Stomach (tissue), 8 donors: ENCODE measurements at regions not wholly inside any gene's neighbourhood (a gene's known extent, or its start where the extent isn't known, plus 50 kb on each side); places are given as distances from the start of the nearest gene placed in this dataset.

Experiments
- DNase-seq, 2 donors: peaks; one replicate each; pipeline versions ENCODE4 v3.0.0 to v3.0.0-alpha.2; 2013 to 2019
- H3K27ac ChIP-seq, 5 donors: fragments of 200-600 bp in 4 of 5; sonication (generic) in 4 of 5; one replicate each; pipeline ENCODE4 v1.5.1; 2013 to 2019; ENCODE audit warnings: mild to moderate bottlenecking in 1 of 5, moderate library complexity in 1 of 5
- H3K27me3 ChIP-seq, 3 donors: fragments of 200-600 bp; sonication (generic); one replicate each; pipeline ENCODE4 v1.5.1; 2017 to 2019; ENCODE audit warnings: mixed run types in 1 of 3
- H3K36me3 ChIP-seq, 4 donors: fragments of 200-600 bp; sonication (generic); 1 replicate in 3 of 4; 2 replicates in 1 of 4; pipeline ENCODE4 v1.5.1; 2016 to 2019
- H3K4me1 ChIP-seq, 4 donors: fragments of 200-600 bp; sonication (generic); one replicate each; pipeline ENCODE4 v1.5.1; 2016 to 2019
- H3K4me3 ChIP-seq, 4 donors: fragments of 200-600 bp; sonication (generic) in 3 of 4; one replicate each; pipeline ENCODE4 v1.5.1; 2016 to 2019; ENCODE audit warnings: mild to moderate bottlenecking in 1 of 4
- H3K9me3 ChIP-seq, 4 donors: fragments of 200-600 bp; sonication (generic); one replicate each; pipeline ENCODE4 v1.5.1; 2016 to 2019
- CTCF ChIP-seq, 7 experiments: fragments of 450-650 bp in 4 of 7; fragments of 200-600 bp in 3 of 7; sonication (generic) in 3 of 7; IDR thresholded peaks; one replicate each; pipeline ENCODE4 v1.5.1; 2016 to 2019; ENCODE audit warnings: antibody characterized with exemption in 7 of 7, control low read depth in 2 of 7, mild to moderate bottlenecking in 1 of 7
- EP300 ChIP-seq: sonication (generic); formaldehyde crosslinking; IDR thresholded peaks from one replicate; pipeline ENCODE4 v1.6.1; 2017; ENCODE audit warnings: antibody characterized with exemption
- POLR2A ChIP-seq, 4 donors: fragments of 450-650 bp; IDR thresholded peaks; one replicate each; pipeline ENCODE4 v1.6.1; 2016; ENCODE audit warnings: antibody characterized with exemption in 4 of 4, control low read depth in 2 of 4, mild to moderate bottlenecking in 1 of 4, moderate library complexity in 1 of 4
- POLR2AphosphoS5 ChIP-seq, 3 donors: sonication (generic); formaldehyde crosslinking; IDR thresholded peaks; one replicate each; pipeline ENCODE4 v1.6.1; 2016; ENCODE audit warnings: antibody characterized with exemption in 3 of 3
- WGBS, 5 donors: extraction: QIAGEN DNeasy Blood & Tissue Kit in 3 of 5; methylation state at CpG; one replicate each; pipeline versions ENCODE4 v1.1.5 to v1.1.7; 2013 to 2018; 5-methylcytosine and 5-hydroxymethylcytosine counted together
- intact Hi-C: fragments of 100-400 bp; cut with DNase I; formaldehyde crosslinking; loops from one replicate; pipeline ENCODE4 v1.15.1; 2023; ENCODE audit warnings: low total_unique reads
- donor health status: healthy with polysubstance abuse.
- donor health status: Bipolar disorder and iron deficiency.
- donor health status: healthy.

- DNase-seq, result no peak
- no peak for TF ChIP-seq CTCF (IDR thresholded peaks at IDR 0.05)
- no peak for TF ChIP-seq POLR2AphosphoS5 (IDR thresholded peaks at IDR 0.05)
- no peak for TF ChIP-seq EP300
- TF ChIP-seq POLR2A (IDR thresholded peaks at IDR 0.05), result no peak
- Histone ChIP-seq H3K4me1 (no peaks in the 10 kb centered on the region), H3K27ac (no peak overlapping the region), H3K4me3 (no peak overlapping the region), H3K27me3 (peaks cover 0 to 13% (median 0%) of the 10 kb centered on the region in 3 donors), H3K9me3 (peaks cover 12 to 29% (median 25%) of the 10 kb centered on the region in 4 donors), H3K36me3 (no peaks in the 10 kb centered on the region)
- intact Hi-C loops, result no loop called here
- 64 to 82% (median 70%) methylated on average over 17 of the region's 17 CpGs for WGBS, 5 donors
These were observed 192.5 kb upstream of the PPP2R2D start for GRCh38 chr10:131708225-131708880.

- no peaks in the 10 kb centered on the region for H3K36me3 ChIP-seq
- TF ChIP-seq CTCF (IDR thresholded peaks at IDR 0.05) (no peak), POLR2AphosphoS5 (IDR thresholded peaks at IDR 0.05) (no peak), EP300 (no peak), POLR2A (IDR thresholded peaks at IDR 0.05) (no peak)
- intact Hi-C loops, result no loop called here
- no peak for DNase-seq
- peaks cover 12 to 27% (median 24%) of the 10 kb centered on the region in 4 donors for H3K9me3 ChIP-seq
- WGBS, 5 donors, result 47 to 63% (median 61%) methylated on average over 11 to 17 of the region's 17 CpGs
- H3K4me3 ChIP-seq, result no peak overlapping the region
- H3K27me3 ChIP-seq, result peaks cover 0 to 4% (median 0%) of the 10 kb centered on the region in 3 donors
- no peak overlapping the region for H3K27ac ChIP-seq
- no peaks in the 10 kb centered on the region for H3K4me1 ChIP-seq
These were observed 190.5 kb upstream of the PPP2R2D start for GRCh38 chr10:131710142-131710861.

- Histone ChIP-seq H3K4me1 (peaks cover 0 to 12% (median 10%) of the 10 kb centered on the region in 4 donors), H3K4me3 (no peak overlapping the region), H3K27me3 (peaks cover 0 to 22% (median 0%) of the 10 kb centered on the region in 3 donors), H3K9me3 (peaks cover 0 to 4% (median 0%) of the 10 kb centered on the region in 4 donors), H3K27ac (no peak overlapping the region), H3K36me3 (no peaks in the 10 kb centered on the region)
- 87 to 98% (median 91%) methylated on average over 5 of the region's 5 CpGs for WGBS, 5 donors
- TF ChIP-seq CTCF (IDR thresholded peaks at IDR 0.05) (no peak), POLR2AphosphoS5 (IDR thresholded peaks at IDR 0.05) (no peak), POLR2A (IDR thresholded peaks at IDR 0.05) (no peak), EP300 (no peak)
- intact Hi-C loops, result no loop called here
- DNase-seq, result peak in 1 of 2 donors; percentile 0
These were observed 178.7 kb upstream of the PPP2R2D start for GRCh38 chr10:131722121-131722520.

DNA sequence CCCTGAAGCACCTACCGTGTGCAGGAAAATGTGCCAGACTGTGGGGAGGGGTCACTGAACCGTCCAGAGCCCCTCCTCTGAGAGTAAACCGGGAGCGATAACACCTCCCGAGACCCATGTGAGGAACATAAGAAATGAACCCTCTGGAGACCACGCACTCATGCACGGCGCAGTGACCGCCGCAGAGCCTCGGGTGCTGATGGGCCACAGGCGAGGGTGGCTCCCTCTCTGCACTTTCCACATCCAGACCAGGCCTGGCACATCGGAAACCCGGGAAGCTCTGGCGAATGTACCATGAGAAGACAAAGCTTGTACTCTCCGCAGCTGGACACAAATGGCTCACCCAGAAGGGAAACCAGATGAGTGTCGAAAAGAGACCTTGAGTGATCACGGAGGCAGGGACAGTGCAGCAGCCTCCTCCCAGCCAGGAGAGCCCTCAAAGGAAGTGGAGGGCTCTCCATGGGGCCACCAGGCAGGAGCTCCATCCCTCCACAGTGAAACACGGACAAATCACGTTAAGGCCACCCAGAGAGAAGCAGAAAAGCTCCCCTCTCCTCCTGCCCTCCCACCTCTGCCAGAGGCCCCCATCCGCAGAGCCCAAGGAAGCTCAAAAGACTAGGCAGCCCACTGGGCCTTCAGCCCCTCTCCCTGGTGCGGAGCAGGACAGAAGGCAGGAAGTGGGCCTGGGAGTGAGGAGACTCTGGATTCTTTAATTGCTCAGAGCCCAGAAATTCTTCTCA lies 178.1 kb upstream of the PPP2R2D start:
- peaks cover 0 to 4% (median 0%) of the 10 kb centered on the region in 4 donors for H3K9me3 ChIP-seq
- peak in 1 of 2 donors; percentile 0 for DNase-seq
- H3K36me3 ChIP-seq, result no peaks in the 10 kb centered on the region
- intact Hi-C loops, result no loop called here
- no peak overlapping the region for H3K4me3 ChIP-seq
- H3K27me3 ChIP-seq, result peaks cover 0 to 22% (median 0%) of the 10 kb centered on the region in 3 donors
- 86 to 90% (median 87%) methylated on average over 22 of the region's 22 CpGs for WGBS, 5 donors
- H3K4me1 ChIP-seq, result peaks cover 0 to 12% (median 10%) of the 10 kb centered on the region in 4 donors
- no peak overlapping the region for H3K27ac ChIP-seq
- TF ChIP-seq POLR2AphosphoS5 (IDR thresholded peaks at IDR 0.05) (no peak), EP300 (no peak), CTCF (IDR thresholded peaks at IDR 0.05) (no peak), POLR2A (IDR thresholded peaks at IDR 0.05) (no peak)
